ENCODE measurements at regions not wholly inside any gene's neighbourhood (a gene's known extent, or its start where the extent isn't known, plus 50 kb on each side); places are given as distances from the start of the nearest gene placed in this dataset.

DNA sequence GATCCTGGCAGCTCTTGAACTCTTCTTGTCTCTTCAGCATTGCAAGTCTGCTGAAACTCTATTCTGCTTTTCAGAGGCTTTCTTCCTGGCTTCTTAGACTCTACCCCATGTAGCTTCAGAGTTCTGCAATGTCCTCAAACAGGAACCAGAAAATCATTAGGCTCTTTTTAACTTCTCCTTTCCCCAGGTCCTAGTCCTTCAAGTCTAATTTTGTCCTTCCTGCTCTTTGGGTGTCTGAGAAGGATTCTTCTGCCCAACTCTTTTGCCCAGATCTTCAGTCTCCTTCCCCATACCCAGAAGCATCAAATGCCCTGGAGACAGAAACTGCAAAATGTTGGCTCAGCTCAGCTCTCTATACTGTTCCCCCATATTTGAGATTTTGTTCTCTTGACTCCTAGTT lies 50.0 kb upstream of the CALM3 start:
- TF ChIP-seq, protein P1, sequence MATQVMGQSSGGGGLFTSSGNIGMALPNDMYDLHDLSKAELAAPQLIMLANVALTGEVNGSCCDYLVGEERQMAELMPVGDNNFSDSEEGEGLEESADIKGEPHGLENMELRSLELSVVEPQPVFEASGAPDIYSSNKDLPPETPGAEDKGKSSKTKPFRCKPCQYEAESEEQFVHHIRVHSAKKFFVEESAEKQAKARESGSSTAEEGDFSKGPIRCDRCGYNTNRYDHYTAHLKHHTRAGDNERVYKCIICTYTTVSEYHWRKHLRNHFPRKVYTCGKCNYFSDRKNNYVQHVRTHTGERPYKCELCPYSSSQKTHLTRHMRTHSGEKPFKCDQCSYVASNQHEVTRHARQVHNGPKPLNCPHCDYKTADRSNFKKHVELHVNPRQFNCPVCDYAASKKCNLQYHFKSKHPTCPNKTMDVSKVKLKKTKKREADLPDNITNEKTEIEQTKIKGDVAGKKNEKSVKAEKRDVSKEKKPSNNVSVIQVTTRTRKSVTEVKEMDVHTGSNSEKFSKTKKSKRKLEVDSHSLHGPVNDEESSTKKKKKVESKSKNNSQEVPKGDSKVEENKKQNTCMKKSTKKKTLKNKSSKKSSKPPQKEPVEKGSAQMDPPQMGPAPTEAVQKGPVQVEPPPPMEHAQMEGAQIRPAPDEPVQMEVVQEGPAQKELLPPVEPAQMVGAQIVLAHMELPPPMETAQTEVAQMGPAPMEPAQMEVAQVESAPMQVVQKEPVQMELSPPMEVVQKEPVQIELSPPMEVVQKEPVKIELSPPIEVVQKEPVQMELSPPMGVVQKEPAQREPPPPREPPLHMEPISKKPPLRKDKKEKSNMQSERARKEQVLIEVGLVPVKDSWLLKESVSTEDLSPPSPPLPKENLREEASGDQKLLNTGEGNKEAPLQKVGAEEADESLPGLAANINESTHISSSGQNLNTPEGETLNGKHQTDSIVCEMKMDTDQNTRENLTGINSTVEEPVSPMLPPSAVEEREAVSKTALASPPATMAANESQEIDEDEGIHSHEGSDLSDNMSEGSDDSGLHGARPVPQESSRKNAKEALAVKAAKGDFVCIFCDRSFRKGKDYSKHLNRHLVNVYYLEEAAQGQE (IDR thresholded peaks at IDR 0.05; ENCODE audit: low read depth, low read length) = no peak
- TF ChIP-seq, protein P2, sequence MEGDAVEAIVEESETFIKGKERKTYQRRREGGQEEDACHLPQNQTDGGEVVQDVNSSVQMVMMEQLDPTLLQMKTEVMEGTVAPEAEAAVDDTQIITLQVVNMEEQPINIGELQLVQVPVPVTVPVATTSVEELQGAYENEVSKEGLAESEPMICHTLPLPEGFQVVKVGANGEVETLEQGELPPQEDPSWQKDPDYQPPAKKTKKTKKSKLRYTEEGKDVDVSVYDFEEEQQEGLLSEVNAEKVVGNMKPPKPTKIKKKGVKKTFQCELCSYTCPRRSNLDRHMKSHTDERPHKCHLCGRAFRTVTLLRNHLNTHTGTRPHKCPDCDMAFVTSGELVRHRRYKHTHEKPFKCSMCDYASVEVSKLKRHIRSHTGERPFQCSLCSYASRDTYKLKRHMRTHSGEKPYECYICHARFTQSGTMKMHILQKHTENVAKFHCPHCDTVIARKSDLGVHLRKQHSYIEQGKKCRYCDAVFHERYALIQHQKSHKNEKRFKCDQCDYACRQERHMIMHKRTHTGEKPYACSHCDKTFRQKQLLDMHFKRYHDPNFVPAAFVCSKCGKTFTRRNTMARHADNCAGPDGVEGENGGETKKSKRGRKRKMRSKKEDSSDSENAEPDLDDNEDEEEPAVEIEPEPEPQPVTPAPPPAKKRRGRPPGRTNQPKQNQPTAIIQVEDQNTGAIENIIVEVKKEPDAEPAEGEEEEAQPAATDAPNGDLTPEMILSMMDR (IDR thresholded peaks at IDR 0.05) = no peak
- TF ChIP-seq MXI1 (IDR thresholded peaks at IDR 0.05; ENCODE audit: low read depth, low read length) (no peak), POLR2AphosphoS5 (IDR thresholded peaks at IDR 0.05; ENCODE audit: low read depth, low read length) (no peak), TAF1 (IDR thresholded peaks at IDR 0.05; ENCODE audit: borderline replicate concordance, low read depth, low read length) (no peak)
- TF ChIP-seq, protein P3, sequence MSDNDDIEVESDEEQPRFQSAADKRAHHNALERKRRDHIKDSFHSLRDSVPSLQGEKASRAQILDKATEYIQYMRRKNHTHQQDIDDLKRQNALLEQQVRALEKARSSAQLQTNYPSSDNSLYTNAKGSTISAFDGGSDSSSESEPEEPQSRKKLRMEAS (IDR thresholded peaks at IDR 0.05; ENCODE audit: low read depth) = no peak

Data from SK-N-SH (cell line).